ENCODE measurements at regions not wholly inside any gene's neighbourhood (a gene's known extent, or its start where the extent isn't known, plus 50 kb on each side); places are given as distances from the start of the nearest gene placed in this dataset.

- no peaks in the 10 kb centered on the region for H3K9me3 ChIP-seq (ENCODE audit: control insufficient read depth in 1 of 2, low read length in 2 of 2)
- no peaks in the 10 kb centered on the region for H3K27me3 ChIP-seq (ENCODE audit: insufficient read depth, low read length)
- peaks cover 2 to 4% of the 10 kb centered on the region in 2 donors for H3K27me3 Mint-ChIP-seq
- ChIA-PET POLR2A (ENCODE audit: partially characterized antibody) (no interaction called here), CTCF (ENCODE audit: partially characterized antibody) (no interaction called here)
- no peaks in the 10 kb centered on the region for H3K36me3 Mint-ChIP-seq
- no peak for DNase-seq
- no peaks in the 10 kb centered on the region for H3K4me1 Mint-ChIP-seq
- H3K27ac ChIP-seq (ENCODE audit: low read depth, low read length) = no peak overlapping the region
- no peak overlapping the region for H3K27ac Mint-ChIP-seq
- H3K4me3 Mint-ChIP-seq = no peak overlapping the region
- H3K4me1 ChIP-seq (ENCODE audit: insufficient read depth, low read length) = no peaks in the 10 kb centered on the region
- H3K4me3 ChIP-seq (ENCODE audit: low read length in 2 of 2) = no peak overlapping the region
- H3K9me3 Mint-ChIP-seq = no peaks in the 10 kb centered on the region
- no peaks in the 10 kb centered on the region for H3K36me3 ChIP-seq (ENCODE audit: insufficient read depth, low read length)
- intact Hi-C loops (cut with micrococcal nuclease) = no loop called here
Observed at GRCh38 chr2:200744201-200744602, 67.5 kb upstream of the BZW1 start.

GRCh38 chr2:200746301-200746700 is 65.4 kb upstream of the BZW1 start:
- intact Hi-C loops (cut with micrococcal nuclease) = no loop called here
- Mint-ChIP-seq H3K27me3 (peaks cover 0 to 12% of the 10 kb centered on the region in 2 donors), H3K4me1 (no peaks in the 10 kb centered on the region), H3K4me3 (no peak overlapping the region), H3K36me3 (no peaks in the 10 kb centered on the region), H3K27ac (peak overlapping the region in 1 of 7 donors; percentile 64), H3K9me3 (no peaks in the 10 kb centered on the region)
- CTCF ChIA-PET (ENCODE audit: partially characterized antibody) = interaction anchor here (0.8 to 1.1 kb wide), 2 partner anchors 33 to 54 kb away, joined by 3 to 4 read pairs; no protein-coding TSS in a partner anchor
- Histone ChIP-seq H3K27me3 (ENCODE audit: insufficient read depth, low read length) (no peaks in the 10 kb centered on the region), H3K9me3 (ENCODE audit: control insufficient read depth in 1 of 2, low read length in 2 of 2) (no peaks in the 10 kb centered on the region), H3K36me3 (ENCODE audit: insufficient read depth, low read length) (no peaks in the 10 kb centered on the region), H3K4me3 (ENCODE audit: low read length in 2 of 2) (no peak overlapping the region), H3K4me1 (ENCODE audit: insufficient read depth, low read length) (no peaks in the 10 kb centered on the region), H3K27ac (ENCODE audit: low read depth, low read length) (no peak overlapping the region)
- POLR2A ChIA-PET (ENCODE audit: partially characterized antibody) = no interaction called here
- DNase-seq = no peak

DNA sequence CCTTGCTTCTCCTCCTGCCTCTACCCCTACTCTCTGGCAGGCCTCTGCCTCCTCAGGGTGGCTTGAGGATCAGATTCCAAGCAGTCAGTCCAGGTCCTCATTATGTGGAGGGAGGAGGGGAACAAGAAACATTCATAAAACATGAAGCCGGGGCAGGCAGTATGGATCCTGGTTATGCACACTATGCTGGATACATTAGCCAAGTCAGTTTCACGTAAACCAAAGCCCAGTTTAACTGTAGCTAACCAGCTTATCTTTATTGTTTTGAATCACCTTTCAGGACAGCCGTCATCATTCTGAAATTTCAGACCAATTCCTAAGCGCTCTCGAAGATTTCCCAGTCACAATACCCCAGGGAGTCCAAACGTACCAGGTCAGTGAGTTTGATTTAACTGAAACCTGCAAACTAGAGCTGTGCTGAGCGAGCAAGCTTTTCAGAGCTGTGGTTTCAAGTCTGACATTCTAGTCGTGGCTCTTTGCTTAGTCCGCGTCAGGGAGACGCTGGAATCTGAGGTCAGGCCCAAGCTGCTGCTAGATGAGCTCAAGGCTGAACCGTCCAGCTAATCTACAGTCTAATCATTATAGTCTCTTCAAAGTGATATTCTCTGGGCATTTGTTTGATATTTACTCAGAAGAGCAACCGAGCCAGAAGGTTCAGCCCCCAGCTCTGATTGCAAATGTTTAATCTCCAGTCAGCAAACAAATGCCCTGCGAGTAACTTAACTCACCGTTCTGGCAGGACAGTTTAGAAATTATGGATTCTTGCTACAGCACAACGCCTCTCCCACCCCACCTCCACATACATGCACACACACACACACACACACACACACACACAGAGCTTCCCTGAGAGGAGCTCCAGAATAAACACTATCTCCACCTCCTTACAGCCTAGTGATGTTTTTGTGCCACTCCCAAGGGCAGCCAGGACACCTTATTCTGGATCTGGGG is 63.8 kb upstream of the BZW1 start:
- Histone ChIP-seq H3K36me3 (ENCODE audit: insufficient read depth, low read length) (no peaks in the 10 kb centered on the region), H3K27me3 (ENCODE audit: insufficient read depth, low read length) (no peaks in the 10 kb centered on the region), H3K27ac (ENCODE audit: low read depth, low read length) (no peak overlapping the region), H3K9me3 (ENCODE audit: control insufficient read depth in 1 of 2, low read length in 2 of 2) (no peaks in the 10 kb centered on the region), H3K4me1 (ENCODE audit: insufficient read depth, low read length) (no peaks in the 10 kb centered on the region), H3K4me3 (ENCODE audit: low read length in 2 of 2) (no peak overlapping the region)
- ChIA-PET POLR2A (ENCODE audit: partially characterized antibody) (no interaction called here), CTCF (ENCODE audit: partially characterized antibody) (interaction anchor here (1.2 kb wide), 1 partner anchor 9 kb away, joined by 4 read pairs; no protein-coding TSS in a partner anchor)
- Mint-ChIP-seq H3K36me3 (no peaks in the 10 kb centered on the region), H3K27me3 (peaks cover 5 to 19% of the 10 kb centered on the region in 2 donors), H3K9me3 (no peaks in the 10 kb centered on the region), H3K4me1 (no peaks in the 10 kb centered on the region), H3K27ac (no peak overlapping the region), H3K4me3 (no peak overlapping the region)
- DNase-seq = no peak
- intact Hi-C loops (cut with micrococcal nuclease) = no loop called here

GRCh38 chr2:200748779-200749178 is 62.9 kb upstream of the BZW1 start:
- DNase-seq = no peak
- no peak overlapping the region for H3K27ac Mint-ChIP-seq
- POLR2A ChIA-PET (ENCODE audit: partially characterized antibody) = interaction anchor here (0.6 kb wide), 1 partner anchor 10 kb away, joined by 3 read pairs; no protein-coding TSS in a partner anchor
- H3K27me3 ChIP-seq (ENCODE audit: insufficient read depth, low read length) = no peaks in the 10 kb centered on the region
- intact Hi-C loops (cut with micrococcal nuclease) = no loop called here
- no peak overlapping the region for H3K4me3 ChIP-seq (ENCODE audit: low read length in 2 of 2)
- no peaks in the 10 kb centered on the region for H3K4me1 Mint-ChIP-seq
- H3K9me3 Mint-ChIP-seq = no peaks in the 10 kb centered on the region
- CTCF ChIA-PET (ENCODE audit: partially characterized antibody) = interaction anchor here (1.2 to 1.3 kb wide), 2 partner anchors 8 to 10 kb away, joined by 3 to 4 read pairs; no protein-coding TSS in a partner anchor
- no peak overlapping the region for H3K4me3 Mint-ChIP-seq
- no peaks in the 10 kb centered on the region for H3K36me3 ChIP-seq (ENCODE audit: insufficient read depth, low read length)
- H3K36me3 Mint-ChIP-seq = no peaks in the 10 kb centered on the region
- H3K9me3 ChIP-seq (ENCODE audit: control insufficient read depth in 1 of 2, low read length in 2 of 2) = no peaks in the 10 kb centered on the region
- H3K27me3 Mint-ChIP-seq = peaks cover 5 to 22% of the 10 kb centered on the region in 2 donors
- H3K4me1 ChIP-seq (ENCODE audit: insufficient read depth, low read length) = no peaks in the 10 kb centered on the region
- H3K27ac ChIP-seq (ENCODE audit: low read depth, low read length) = no peak overlapping the region

- no peaks in the 10 kb centered on the region for H3K27me3 ChIP-seq (ENCODE audit: insufficient read depth, low read length)
- no peaks in the 10 kb centered on the region for H3K4me1 ChIP-seq (ENCODE audit: insufficient read depth, low read length)
- Mint-ChIP-seq H3K36me3 (no peaks in the 10 kb centered on the region), H3K27me3 (peaks cover 5 to 27% of the 10 kb centered on the region in 2 donors), H3K27ac (no peak overlapping the region), H3K4me1 (no peaks in the 10 kb centered on the region), H3K4me3 (no peak overlapping the region), H3K9me3 (no peaks in the 10 kb centered on the region)
- H3K4me3 ChIP-seq (ENCODE audit: low read length in 2 of 2) = no peak overlapping the region
- ChIA-PET CTCF (ENCODE audit: partially characterized antibody) (interaction anchor here (1.3 kb wide), 1 partner anchor 9 kb away, joined by 3 read pairs; no protein-coding TSS in a partner anchor), POLR2A (ENCODE audit: partially characterized antibody) (interaction anchor here (0.6 kb wide), 1 partner anchor 11 kb away, joined by 3 read pairs; no protein-coding TSS in a partner anchor)
- H3K9me3 ChIP-seq (ENCODE audit: control insufficient read depth in 1 of 2, low read length in 2 of 2) = no peaks in the 10 kb centered on the region
- intact Hi-C loops (cut with micrococcal nuclease) = no loop called here
- no peak for DNase-seq
- H3K36me3 ChIP-seq (ENCODE audit: insufficient read depth, low read length) = no peaks in the 10 kb centered on the region
- H3K27ac ChIP-seq (ENCODE audit: low read depth, low read length) = no peak overlapping the region
Observed at GRCh38 chr2:200749631-200750322, 61.9 kb upstream of the BZW1 start.

DNA sequence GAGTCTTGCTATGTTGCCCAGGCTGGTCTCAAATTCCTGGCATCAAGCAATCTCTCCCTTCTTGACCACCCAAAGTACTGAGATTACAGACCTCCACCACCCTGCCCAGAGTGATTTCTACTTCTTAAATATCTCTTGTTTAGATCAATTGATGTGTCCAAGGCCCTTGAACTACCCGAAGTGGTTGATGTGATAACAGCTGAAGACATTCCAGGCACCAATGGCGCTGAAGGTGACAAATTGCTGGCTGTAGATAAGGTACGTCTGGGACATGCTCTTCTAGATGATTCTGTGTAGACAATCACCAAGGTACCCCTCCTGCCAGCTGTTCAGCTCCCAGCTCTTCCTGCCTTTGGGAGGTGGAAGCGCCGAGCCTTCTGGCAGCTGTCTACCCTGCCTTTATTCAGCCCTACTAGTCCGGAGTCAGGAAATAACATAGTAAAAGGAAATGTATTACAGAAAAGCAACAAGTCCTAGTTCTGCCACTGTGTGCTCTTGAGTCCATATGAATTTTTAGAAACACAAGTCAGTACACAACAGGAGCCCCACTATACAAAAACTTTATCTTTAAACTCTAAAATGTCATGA is 61.3 kb upstream of the BZW1 start:
- H3K4me1 ChIP-seq (ENCODE audit: insufficient read depth, low read length) = no peaks in the 10 kb centered on the region
- Mint-ChIP-seq H3K27me3 (peaks cover 5 to 29% of the 10 kb centered on the region in 2 donors), H3K4me1 (no peaks in the 10 kb centered on the region), H3K27ac (no peak overlapping the region), H3K4me3 (no peak overlapping the region), H3K36me3 (no peaks in the 10 kb centered on the region), H3K9me3 (no peaks in the 10 kb centered on the region)
- no peaks in the 10 kb centered on the region for H3K27me3 ChIP-seq (ENCODE audit: insufficient read depth, low read length)
- ChIA-PET CTCF (ENCODE audit: partially characterized antibody) (interaction anchor here (1.3 kb wide), 1 partner anchor 8 kb away, joined by 3 read pairs; no protein-coding TSS in a partner anchor), POLR2A (ENCODE audit: partially characterized antibody) (no interaction called here)
- H3K27ac ChIP-seq (ENCODE audit: low read depth, low read length) = no peak overlapping the region
- H3K4me3 ChIP-seq (ENCODE audit: low read length in 2 of 2) = no peak overlapping the region
- DNase-seq = no peak
- H3K36me3 ChIP-seq (ENCODE audit: insufficient read depth, low read length) = no peaks in the 10 kb centered on the region
- intact Hi-C loops (cut with micrococcal nuclease) = no loop called here
- H3K9me3 ChIP-seq (ENCODE audit: control insufficient read depth in 1 of 2, low read length in 2 of 2) = no peaks in the 10 kb centered on the region

GRCh38 chr2:200751786-200752185 is 59.9 kb upstream of the BZW1 start:
- H3K4me1 ChIP-seq (ENCODE audit: insufficient read depth, low read length) = no peaks in the 10 kb centered on the region
- H3K27me3 ChIP-seq (ENCODE audit: insufficient read depth, low read length) = no peaks in the 10 kb centered on the region
- intact Hi-C loops (cut with micrococcal nuclease) = no loop called here
- H3K36me3 ChIP-seq (ENCODE audit: insufficient read depth, low read length) = no peaks in the 10 kb centered on the region
- CTCF ChIA-PET (ENCODE audit: partially characterized antibody) = no interaction called here
- no peak for DNase-seq
- H3K27ac ChIP-seq (ENCODE audit: low read depth, low read length) = no peak overlapping the region
- no peaks in the 10 kb centered on the region for H3K4me1 Mint-ChIP-seq
- no peaks in the 10 kb centered on the region for H3K36me3 Mint-ChIP-seq
- POLR2A ChIA-PET (ENCODE audit: partially characterized antibody) = no interaction called here
- no peak overlapping the region for H3K27ac Mint-ChIP-seq
- H3K27me3 Mint-ChIP-seq = peaks cover 6 to 29% of the 10 kb centered on the region in 2 donors
- no peak overlapping the region for H3K4me3 Mint-ChIP-seq
- H3K9me3 ChIP-seq (ENCODE audit: control insufficient read depth in 1 of 2, low read length in 2 of 2) = no peaks in the 10 kb centered on the region
- H3K4me3 ChIP-seq (ENCODE audit: low read length in 2 of 2) = no peak overlapping the region
- no peaks in the 10 kb centered on the region for H3K9me3 Mint-ChIP-seq

Data from CD4-positive, alpha-beta memory T cell (primary cell).